Suprapubic skin (tissue), 4 donors: ENCODE measurements at regions not wholly inside any gene's neighbourhood (a gene's known extent, or its start where the extent isn't known, plus 50 kb on each side); places are given as distances from the start of the nearest gene placed in this dataset.
A peak's percentile ranks its signal among the peaks of the same experiment; 100 is the strongest.
"Not testable (repeated sequence)": the region's sequence is repeated elsewhere in the genome, so short reads cannot be mapped to it uniquely, and the experiment has no call there.

Experiments
- DNase-seq, 2 donors: peaks; one replicate each; pipeline ENCODE4 v3.0.0-alpha.2; 2019; ENCODE audit warnings: low spot score in 2 of 2
- H3K27ac ChIP-seq: fragments of 200-600 bp; sonication (generic); one replicate; pipeline ENCODE4 v1.5.1; 2019
- H3K27me3 ChIP-seq: fragments of 200-600 bp; sonication (generic); one replicate; pipeline ENCODE4 v1.5.1; 2019
- H3K36me3 ChIP-seq: fragments of 200-600 bp; sonication (generic); one replicate; pipeline ENCODE4 v1.5.1; 2019
- H3K4me1 ChIP-seq: fragments of 200-600 bp; sonication (generic); one replicate; pipeline ENCODE4 v1.5.1; 2019
- H3K4me3 ChIP-seq: fragments of 200-600 bp; sonication (generic); one replicate; pipeline ENCODE4 v1.5.1; 2019; ENCODE audit warnings: mild to moderate bottlenecking
- H3K9me3 ChIP-seq: fragments of 200-600 bp; sonication (generic); one replicate; pipeline ENCODE4 v1.5.1; 2019
- EP300 ChIP-seq: sonication (generic); formaldehyde crosslinking; IDR thresholded peaks from one replicate; pipeline ENCODE4 v1.6.1; 2017; ENCODE audit warnings: antibody characterized with exemption
- POLR2A ChIP-seq, 2 donors: fragments of 450-650 bp; IDR thresholded peaks; one replicate each; pipeline ENCODE4 v1.6.1; 2017; ENCODE audit warnings: antibody characterized with exemption in 2 of 2, mild to moderate bottlenecking in 2 of 2, moderate library complexity in 2 of 2
- POLR2AphosphoS5 ChIP-seq, 3 donors: sonication (generic); formaldehyde crosslinking; IDR thresholded peaks; one replicate each; pipeline ENCODE4 v1.6.1; 2017; ENCODE audit warnings: antibody characterized with exemption in 3 of 3
- WGBS: methylation state at CpG from one replicate; pipeline ENCODE4 v1.1.5; 2018; 5-methylcytosine and 5-hydroxymethylcytosine counted together
- TF ChIP-seq, protein P1 (sequence below), 2 donors: fragments of 200-600 bp in 1 of 2; fragments of 450-650 bp in 1 of 2; sonication (generic) in 1 of 2; IDR thresholded peaks; one replicate each; pipeline ENCODE4 v1.5.1; 2016 to 2019; ENCODE audit warnings: antibody characterized with exemption in 2 of 2, mild to moderate bottlenecking in 1 of 2, moderate library complexity in 1 of 2

- DNase-seq, result no peak
- 61% methylated on average over 3 of the region's 3 CpGs for WGBS
- Histone ChIP-seq H3K36me3 (no peaks in the 10 kb centered on the region), H3K27me3 (no peaks in the 10 kb centered on the region), H3K9me3 (no peaks in the 10 kb centered on the region), H3K27ac (no peak overlapping the region), H3K4me3 (no peak overlapping the region), H3K4me1 (no peaks in the 10 kb centered on the region)
- TF ChIP-seq POLR2AphosphoS5 (IDR thresholded peaks at IDR 0.05) (no peak), EP300 (no peak), POLR2A (IDR thresholded peaks at IDR 0.05) (no peak)
- TF ChIP-seq, protein P1, sequence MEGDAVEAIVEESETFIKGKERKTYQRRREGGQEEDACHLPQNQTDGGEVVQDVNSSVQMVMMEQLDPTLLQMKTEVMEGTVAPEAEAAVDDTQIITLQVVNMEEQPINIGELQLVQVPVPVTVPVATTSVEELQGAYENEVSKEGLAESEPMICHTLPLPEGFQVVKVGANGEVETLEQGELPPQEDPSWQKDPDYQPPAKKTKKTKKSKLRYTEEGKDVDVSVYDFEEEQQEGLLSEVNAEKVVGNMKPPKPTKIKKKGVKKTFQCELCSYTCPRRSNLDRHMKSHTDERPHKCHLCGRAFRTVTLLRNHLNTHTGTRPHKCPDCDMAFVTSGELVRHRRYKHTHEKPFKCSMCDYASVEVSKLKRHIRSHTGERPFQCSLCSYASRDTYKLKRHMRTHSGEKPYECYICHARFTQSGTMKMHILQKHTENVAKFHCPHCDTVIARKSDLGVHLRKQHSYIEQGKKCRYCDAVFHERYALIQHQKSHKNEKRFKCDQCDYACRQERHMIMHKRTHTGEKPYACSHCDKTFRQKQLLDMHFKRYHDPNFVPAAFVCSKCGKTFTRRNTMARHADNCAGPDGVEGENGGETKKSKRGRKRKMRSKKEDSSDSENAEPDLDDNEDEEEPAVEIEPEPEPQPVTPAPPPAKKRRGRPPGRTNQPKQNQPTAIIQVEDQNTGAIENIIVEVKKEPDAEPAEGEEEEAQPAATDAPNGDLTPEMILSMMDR (IDR thresholded peaks at IDR 0.05), result no peak
Observed at GRCh38 chr4:100907465-100908454, 389.9 kb upstream of the EMCN start.

DNA sequence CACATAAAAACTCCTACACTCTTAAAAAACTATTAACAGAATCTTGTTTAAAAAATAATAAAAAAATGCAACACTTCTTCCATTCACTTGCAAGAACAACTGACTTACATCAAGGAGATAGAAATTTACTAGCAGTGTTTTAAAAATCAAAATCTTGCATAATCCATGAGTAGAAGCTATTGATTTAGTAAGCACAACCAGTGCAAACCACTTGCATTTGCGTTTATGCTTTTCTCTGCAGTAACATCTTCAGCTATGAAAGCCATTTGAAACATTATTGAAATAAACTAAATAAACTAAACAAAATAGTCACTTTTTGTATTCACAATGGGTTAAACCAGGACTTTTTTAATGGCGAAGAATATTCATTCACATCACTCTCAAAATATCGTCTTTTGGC is 389.2 kb upstream of the EMCN start:
- Histone ChIP-seq H3K27me3 (no peaks in the 10 kb centered on the region), H3K27ac (no peak overlapping the region), H3K36me3 (no peaks in the 10 kb centered on the region), H3K9me3 (no peaks in the 10 kb centered on the region), H3K4me1 (no peaks in the 10 kb centered on the region), H3K4me3 (no peak overlapping the region)
- no peak for DNase-seq
- TF ChIP-seq POLR2AphosphoS5 (IDR thresholded peaks at IDR 0.05) (no peak), EP300 (no peak), POLR2A (IDR thresholded peaks at IDR 0.05) (no peak)
- TF ChIP-seq, protein P1 (IDR thresholded peaks at IDR 0.05), result no peak
- WGBS, result 85% methylated on average over 3 of the region's 3 CpGs

- H3K4me1 ChIP-seq, H3K27ac ChIP-seq, H3K27me3 ChIP-seq, H3K36me3 ChIP-seq, H3K9me3 ChIP-seq, H3K4me3 ChIP-seq: not testable (repeated sequence)
- peak in 1 of 2 donors; percentile 67 for DNase-seq
- 97% methylated on average over 5 of the region's 5 CpGs for WGBS
Observed at GRCh38 chr4:100900945-100901344, 383.1 kb upstream of the EMCN start.

- 88% methylated on average over 11 of the region's 11 CpGs for WGBS
- H3K9me3 ChIP-seq, result no peaks in the 10 kb centered on the region
Observed at GRCh38 chr4:100900134-100900533, 382.3 kb upstream of the EMCN start.

GRCh38 chr4:100898844-100899243 is 381.0 kb upstream of the EMCN start:
- Histone ChIP-seq H3K4me3 (no peak overlapping the region), H3K4me1 (no peaks in the 10 kb centered on the region), H3K9me3 (no peaks in the 10 kb centered on the region), H3K27me3 (no peaks in the 10 kb centered on the region), H3K27ac (no peak overlapping the region), H3K36me3 (no peaks in the 10 kb centered on the region)
- DNase-seq, result no peak
- TF ChIP-seq EP300 (no peak), POLR2AphosphoS5 (IDR thresholded peaks at IDR 0.05) (no peak), POLR2A (IDR thresholded peaks at IDR 0.05) (no peak)
- TF ChIP-seq, protein P1 (IDR thresholded peaks at IDR 0.05), result no peak

More at GRCh38 chr4:100900134-100900533, 382.3 kb upstream of the EMCN start:
- TF ChIP-seq EP300 (no peak), POLR2AphosphoS5 (IDR thresholded peaks at IDR 0.05) (no peak), POLR2A (IDR thresholded peaks at IDR 0.05) (no peak)
- TF ChIP-seq, protein P1 (IDR thresholded peaks at IDR 0.05), result no peak
- Histone ChIP-seq H3K4me1 (no peaks in the 10 kb centered on the region), H3K27me3 (no peaks in the 10 kb centered on the region), H3K36me3 (no peaks in the 10 kb centered on the region), H3K27ac (no peak overlapping the region), H3K4me3 (no peak overlapping the region)
- DNase-seq, result no peak
